Fibroblast of lung (primary cell): ENCODE measurements at regions not wholly inside any gene's neighbourhood (a gene's known extent, or its start where the extent isn't known, plus 50 kb on each side); places are given as distances from the start of the nearest gene placed in this dataset.

ENCODE experiments used
- DNase-seq, 2 donors: peaks; one replicate each; pipeline versions ENCODE4 v3.0.0 to v3.0.0-alpha.2; 2010; ENCODE audit warnings: low read depth in 2 of 2
- H2AFZ ChIP-seq: 2 replicates; pipeline ENCODE4 v1.5.1; 2012; ENCODE audit warnings: low read length, control low read depth, inconsistent platforms
- H3K27ac ChIP-seq: 2 replicates; pipeline ENCODE4 v1.5.1; 2011; ENCODE audit warnings: low read length, control low read depth; ENCODE audit not compliant: insufficient read depth
- H3K27me3 ChIP-seq: 2 replicates; pipeline ENCODE4 v1.5.1; 2011; ENCODE audit warnings: mild to moderate bottlenecking, low read length; ENCODE audit not compliant: control insufficient read depth, insufficient read depth
- H3K36me3 ChIP-seq: 2 replicates; pipeline ENCODE4 v1.5.1; 2011; ENCODE audit warnings: low read length; ENCODE audit not compliant: control insufficient read depth, insufficient read depth
- H3K4me1 ChIP-seq: 2 replicates; pipeline ENCODE4 v1.5.1; 2011; ENCODE audit warnings: low read length; ENCODE audit not compliant: control insufficient read depth, insufficient read depth; ENCODE audit errors: extremely low read depth
- H3K4me2 ChIP-seq: 2 replicates; pipeline ENCODE4 v1.5.1; 2011; ENCODE audit warnings: low read length, control low read depth; ENCODE audit not compliant: insufficient read depth; ENCODE audit errors: extremely low read depth
- H3K4me3 ChIP-seq, 4 experiments: fragments of 200-600 bp in 1 of 4; sonication (generic) in 1 of 4; replicated peaks in 1 of 4; 2 replicates each; pipeline ENCODE4 v1.5.1; 2011 to 2016; ENCODE audit warnings: low read length in 4 of 4, low read depth in 3 of 4, mild to moderate bottlenecking in 3 of 4, control low read depth in 2 of 4, inconsistent platforms in 1 of 4, mixed read lengths in 1 of 4; ENCODE audit not compliant: insufficient read depth in 1 of 4; ENCODE audit errors: control extremely low read depth in 1 of 4
- H3K79me2 ChIP-seq: 2 replicates; pipeline ENCODE4 v1.5.1; 2012; ENCODE audit warnings: mild to moderate bottlenecking, low read length, inconsistent platforms; ENCODE audit not compliant: control insufficient read depth, insufficient read depth
- H3K9ac ChIP-seq: 2 replicates; pipeline ENCODE4 v1.5.1; 2011; ENCODE audit warnings: mild to moderate bottlenecking, low read length, control low read depth; ENCODE audit not compliant: insufficient read depth
- H3K9me3 ChIP-seq: 2 replicates; pipeline ENCODE4 v1.5.1; 2012; ENCODE audit warnings: low read depth, low read length; ENCODE audit not compliant: control insufficient read depth, insufficient read depth
- H4K20me1 ChIP-seq: 2 replicates; pipeline ENCODE4 v1.5.1; 2011; ENCODE audit warnings: low read length; ENCODE audit not compliant: control insufficient read depth, insufficient read depth; ENCODE audit errors: extremely low read depth
- EZH2 ChIP-seq: IDR thresholded peaks from 2 replicates; pipeline ENCODE4 v1.5.1; 2012; ENCODE audit warnings: low read length, control low read depth, mild to moderate bottlenecking; ENCODE audit errors: missing control alignments
- TF ChIP-seq, protein P1 (sequence below), 2 donors: IDR thresholded peaks in 1 of 2; conservative IDR thresholded peaks in 1 of 2; 1 replicate in 1 of 2; 2 replicates in 1 of 2; pipeline ENCODE4 v1.5.1; 2011 to 2012; ENCODE audit warnings: low read length in 2 of 2, control low read depth in 1 of 2, inconsistent platforms in 1 of 2, low read depth in 1 of 2, mild to moderate bottlenecking in 1 of 2

GRCh38 chr7:71034243-71034642 lies 97.7 kb upstream of the GALNT17 start:
- Histone ChIP-seq H2AFZ (no peak overlapping the region), H3K27me3 (no peaks in the 10 kb centered on the region), H3K79me2 (no peaks in the 10 kb centered on the region), H4K20me1 (no peaks in the 10 kb centered on the region), H3K4me3 (no peak overlapping the region), H3K36me3 (no peaks in the 10 kb centered on the region), H3K9ac (no peak overlapping the region), H3K9me3 (no peaks in the 10 kb centered on the region), H3K4me2 (no peak overlapping the region), H3K4me1 (no peaks in the 10 kb centered on the region), H3K27ac (no peak overlapping the region)
- TF ChIP-seq, protein P1, sequence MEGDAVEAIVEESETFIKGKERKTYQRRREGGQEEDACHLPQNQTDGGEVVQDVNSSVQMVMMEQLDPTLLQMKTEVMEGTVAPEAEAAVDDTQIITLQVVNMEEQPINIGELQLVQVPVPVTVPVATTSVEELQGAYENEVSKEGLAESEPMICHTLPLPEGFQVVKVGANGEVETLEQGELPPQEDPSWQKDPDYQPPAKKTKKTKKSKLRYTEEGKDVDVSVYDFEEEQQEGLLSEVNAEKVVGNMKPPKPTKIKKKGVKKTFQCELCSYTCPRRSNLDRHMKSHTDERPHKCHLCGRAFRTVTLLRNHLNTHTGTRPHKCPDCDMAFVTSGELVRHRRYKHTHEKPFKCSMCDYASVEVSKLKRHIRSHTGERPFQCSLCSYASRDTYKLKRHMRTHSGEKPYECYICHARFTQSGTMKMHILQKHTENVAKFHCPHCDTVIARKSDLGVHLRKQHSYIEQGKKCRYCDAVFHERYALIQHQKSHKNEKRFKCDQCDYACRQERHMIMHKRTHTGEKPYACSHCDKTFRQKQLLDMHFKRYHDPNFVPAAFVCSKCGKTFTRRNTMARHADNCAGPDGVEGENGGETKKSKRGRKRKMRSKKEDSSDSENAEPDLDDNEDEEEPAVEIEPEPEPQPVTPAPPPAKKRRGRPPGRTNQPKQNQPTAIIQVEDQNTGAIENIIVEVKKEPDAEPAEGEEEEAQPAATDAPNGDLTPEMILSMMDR (conservative IDR thresholded peaks at IDR 0.05 in 1 of 2, IDR thresholded peaks at IDR 0.05 in 1 of 2; ENCODE audit: low read depth in 1 of 2, low read length in 2 of 2) = no peak
- no peak for TF ChIP-seq EZH2
- DNase-seq = no peak

DNA sequence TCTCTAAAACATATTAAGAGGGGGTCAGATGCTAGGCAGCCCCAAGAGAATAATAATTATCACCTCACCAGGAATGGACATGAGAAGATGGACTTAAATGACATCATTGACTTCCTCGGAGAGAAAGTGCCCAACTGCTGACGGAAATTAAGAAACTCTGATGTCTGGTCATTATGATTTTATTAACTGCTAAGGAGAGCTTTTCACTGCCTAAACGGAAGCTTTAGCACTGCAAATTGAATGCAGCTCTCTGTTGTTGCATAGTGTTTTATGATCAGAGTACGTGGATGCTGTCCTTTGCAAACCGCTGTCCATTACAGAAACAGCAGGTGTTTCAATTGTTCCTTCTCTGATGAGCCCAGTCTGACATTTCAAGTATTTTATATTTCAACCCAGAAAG lies 89.4 kb upstream of the GALNT17 start:
- no peak overlapping the region for H3K9ac ChIP-seq
- no peak overlapping the region for H3K4me3 ChIP-seq
- no peak for TF ChIP-seq EZH2
- TF ChIP-seq, protein P1 (conservative IDR thresholded peaks at IDR 0.05 in 1 of 2, IDR thresholded peaks at IDR 0.05 in 1 of 2; ENCODE audit: low read depth in 1 of 2, low read length in 2 of 2) = no peak
- no peak for DNase-seq
- no peak overlapping the region for H2AFZ ChIP-seq
- no peaks in the 10 kb centered on the region for H4K20me1 ChIP-seq
- H3K9me3 ChIP-seq = no peaks in the 10 kb centered on the region
- H3K4me2 ChIP-seq = no peak overlapping the region
- no peaks in the 10 kb centered on the region for H3K27me3 ChIP-seq
- H3K27ac ChIP-seq = no peak overlapping the region
- H3K79me2 ChIP-seq = no peaks in the 10 kb centered on the region
- no peaks in the 10 kb centered on the region for H3K36me3 ChIP-seq
- H3K4me1 ChIP-seq = no peaks in the 10 kb centered on the region

DNA sequence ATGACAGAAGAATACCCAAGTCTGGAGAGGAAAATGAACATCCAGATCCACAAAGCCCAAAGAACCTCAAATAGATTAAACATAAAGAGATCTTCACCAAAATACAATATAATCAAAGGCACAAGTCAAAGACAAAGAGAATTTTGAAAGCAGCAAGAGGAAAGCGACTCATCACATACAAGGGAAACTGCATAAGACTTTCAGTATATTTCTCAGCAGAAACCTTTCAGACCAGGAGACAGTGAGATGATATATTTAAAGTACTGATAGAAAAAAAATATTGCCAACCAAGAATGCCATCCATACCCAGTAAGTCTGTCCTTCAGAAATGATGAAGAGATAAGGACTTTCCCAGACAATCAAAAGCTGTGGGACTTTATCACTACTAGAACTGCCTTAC lies 81.5 kb upstream of the GALNT17 start:
- DNase-seq = no peak
- Histone ChIP-seq H3K4me1 (no peaks in the 10 kb centered on the region), H3K4me3 (no peak overlapping the region), H3K4me2 (no peak overlapping the region), H3K9ac (no peak overlapping the region), H3K27ac (no peak overlapping the region), H4K20me1 (no peaks in the 10 kb centered on the region), H3K27me3 (no peaks in the 10 kb centered on the region), H3K79me2 (no peaks in the 10 kb centered on the region), H3K36me3 (no peaks in the 10 kb centered on the region), H2AFZ (no peak overlapping the region), H3K9me3 (no peaks in the 10 kb centered on the region)
- no peak for TF ChIP-seq EZH2
- TF ChIP-seq, protein P1 (conservative IDR thresholded peaks at IDR 0.05 in 1 of 2, IDR thresholded peaks at IDR 0.05 in 1 of 2; ENCODE audit: low read depth in 1 of 2, low read length in 2 of 2) = no peak
